Neural progenitor cell (in vitro differentiated cells): ENCODE measurements at regions not wholly inside any gene's neighbourhood (a gene's known extent, or its start where the extent isn't known, plus 50 kb on each side); places are given as distances from the start of the nearest gene placed in this dataset.

Experiments used
- DNase-seq: peaks from one replicate; pipeline ENCODE4 v3.0.0-alpha.2; 2016; ENCODE audit warnings: low spot score
- H2AFZ ChIP-seq: fragments of 200-600 bp; sonication (generic); replicated peaks from 2 replicates; pipeline ENCODE4 v1.6.1; 2016; ENCODE audit warnings: antibody characterized with exemption
- H3F3A ChIP-seq: fragments of 200-600 bp; sonication (generic); 2 replicates; pipeline ENCODE4 v1.6.1; 2016; ENCODE audit warnings: antibody characterized with exemption, low read depth
- H3K27ac ChIP-seq: fragments of 200-600 bp; sonication (generic); 2 replicates; pipeline ENCODE4 v1.5.1; 2016; ENCODE audit warnings: mild to moderate bottlenecking
- H3K27me3 ChIP-seq: fragments of 200-600 bp; sonication (generic); 2 replicates; pipeline ENCODE4 v1.6.1; 2016; ENCODE audit warnings: mild to moderate bottlenecking, moderate library complexity
- H3K36me3 ChIP-seq: fragments of 200-600 bp; sonication (generic); 2 replicates; pipeline ENCODE4 v1.5.1; 2016
- H3K4me1 ChIP-seq: fragments of 200-600 bp; sonication (generic); 2 replicates; pipeline ENCODE4 v1.6.1; 2016; ENCODE audit warnings: mixed run types
- H3K4me2 ChIP-seq: fragments of 200-600 bp; sonication (generic); 2 replicates; pipeline ENCODE4 v1.6.1; 2016
- H3K4me3 ChIP-seq: fragments of 200-600 bp; sonication (generic); 2 replicates; pipeline ENCODE4 v1.5.1; 2016
- H3K79me2 ChIP-seq: fragments of 200-600 bp; sonication (generic); 2 replicates; pipeline ENCODE4 v1.6.1; 2016; ENCODE audit warnings: low read depth
- H3K9ac ChIP-seq: fragments of 200-600 bp; sonication (generic); 2 replicates; pipeline ENCODE4 v1.6.1; 2016
- H3K9me3 ChIP-seq: fragments of 200-600 bp; sonication (generic); 2 replicates; pipeline ENCODE4 v1.5.1; 2016; ENCODE audit warnings: low read depth
- H4K20me1 ChIP-seq: fragments of 200-600 bp; sonication (generic); 2 replicates; pipeline ENCODE4 v1.6.1; 2016; ENCODE audit warnings: low read depth
- H3K27ac Mint-ChIP-seq: 3 replicates; pipeline ENCODE4 v1.8.0; 2021; ENCODE audit warnings: mixed read lengths
- H3K27me3 Mint-ChIP-seq: 2 replicates; pipeline ENCODE4 v1.8.0; 2022; ENCODE audit warnings: low read depth, mild to moderate bottlenecking, inconsistent platforms, moderate library complexity, mixed read lengths; ENCODE audit not compliant: insufficient read depth
- H3K36me3 Mint-ChIP-seq: 3 replicates; pipeline ENCODE4 v1.8.0; 2021; ENCODE audit warnings: mixed read lengths
- H3K4me1 Mint-ChIP-seq: 3 replicates; pipeline ENCODE4 v1.8.0; 2021; ENCODE audit warnings: mixed read lengths
- H3K4me3 Mint-ChIP-seq: 3 replicates; pipeline ENCODE4 v1.8.0; 2021; ENCODE audit warnings: mild to moderate bottlenecking, moderate library complexity, mixed read lengths
- H3K9me3 Mint-ChIP-seq: 3 replicates; pipeline ENCODE4 v1.8.0; 2020; ENCODE audit warnings: mixed read lengths
- CTCF ChIP-seq: fragments of 200-600 bp; sonication (generic); IDR thresholded peaks from 2 replicates; pipeline ENCODE4 v1.5.1; 2017; ENCODE audit warnings: antibody characterized with exemption, mild to moderate bottlenecking
- EZH2 ChIP-seq: fragments of 200-600 bp; sonication (generic); IDR thresholded peaks from 2 replicates; pipeline ENCODE4 v1.6.1; 2017; ENCODE audit warnings: antibody characterized with exemption, mild to moderate bottlenecking, moderate library complexity
- EZH2phosphoT487 ChIP-seq: fragments of 200-600 bp; sonication (generic); IDR thresholded peaks from 2 replicates; pipeline ENCODE4 v1.6.1; 2017; ENCODE audit warnings: antibody characterized with exemption

GRCh38 chr21:24730661-24731060, 876.6 kb downstream of the MRPL39 start:
- H3K4me3 Mint-ChIP-seq, result no peak overlapping the region
- Histone ChIP-seq H3F3A (no peaks in the 10 kb centered on the region), H2AFZ (no peak overlapping the region), H3K4me2 (no peak overlapping the region), H3K27ac (no peak overlapping the region), H3K4me1 (no peaks in the 10 kb centered on the region), H3K27me3 (no peaks in the 10 kb centered on the region), H3K79me2 (no peaks in the 10 kb centered on the region), H3K9me3 (peaks cover 29% of the 10 kb centered on the region), H3K9ac (no peak overlapping the region), H4K20me1 (no peaks in the 10 kb centered on the region), H3K36me3 (no peaks in the 10 kb centered on the region), H3K4me3 (no peak overlapping the region)
- no peak overlapping the region for H3K27ac Mint-ChIP-seq
- no peak for DNase-seq
- H3K27me3 Mint-ChIP-seq, result peaks cover 2% of the 10 kb centered on the region
- no peaks in the 10 kb centered on the region for H3K9me3 Mint-ChIP-seq
- TF ChIP-seq EZH2, result no peak
- no peak for TF ChIP-seq CTCF
- TF ChIP-seq EZH2phosphoT487, result no peak
- peaks cover 5% of the 10 kb centered on the region for H3K4me1 Mint-ChIP-seq
- H3K36me3 Mint-ChIP-seq, result no peaks in the 10 kb centered on the region

DNA sequence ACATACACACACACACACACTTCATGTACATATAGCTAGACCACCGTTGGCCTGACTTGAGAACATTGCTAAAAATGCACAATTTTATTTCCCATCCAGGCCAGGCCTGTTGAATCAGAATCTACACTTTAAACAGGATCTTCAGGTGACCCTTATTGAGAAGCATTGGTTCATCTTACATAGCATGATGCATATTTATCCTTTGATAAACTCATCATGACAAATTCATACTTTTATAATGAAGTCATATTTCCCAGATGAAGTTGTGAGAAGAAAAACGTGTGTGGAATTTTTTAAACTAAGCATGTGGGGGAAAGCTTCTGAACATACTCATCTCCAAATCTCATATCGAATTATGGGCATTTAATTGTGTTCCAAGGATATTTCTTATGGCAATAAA, 877.7 kb downstream of the MRPL39 start:
- no peaks in the 10 kb centered on the region for H3K36me3 ChIP-seq
- H2AFZ ChIP-seq, result no peak overlapping the region
- no peak overlapping the region for H3K27ac ChIP-seq
- no peak for DNase-seq
- Mint-ChIP-seq H3K36me3 (no peaks in the 10 kb centered on the region), H3K27me3 (peaks cover 2% of the 10 kb centered on the region), H3K27ac (no peak overlapping the region), H3K4me1 (peaks cover 5% of the 10 kb centered on the region), H3K4me3 (no peak overlapping the region), H3K9me3 (no peaks in the 10 kb centered on the region)
- H4K20me1 ChIP-seq, result no peaks in the 10 kb centered on the region
- H3F3A ChIP-seq, result no peaks in the 10 kb centered on the region
- H3K27me3 ChIP-seq, result no peaks in the 10 kb centered on the region
- no peak overlapping the region for H3K9ac ChIP-seq
- H3K9me3 ChIP-seq, result peaks cover 29% of the 10 kb centered on the region
- TF ChIP-seq EZH2, result no peak
- no peak for TF ChIP-seq EZH2phosphoT487
- no peak for TF ChIP-seq CTCF
- no peak overlapping the region for H3K4me2 ChIP-seq
- H3K4me1 ChIP-seq, result no peaks in the 10 kb centered on the region
- H3K79me2 ChIP-seq, result no peaks in the 10 kb centered on the region
- no peak overlapping the region for H3K4me3 ChIP-seq

GRCh38 chr21:24727803-24728440, 879.4 kb downstream of the MRPL39 start:
- Histone ChIP-seq H3K79me2 (no peaks in the 10 kb centered on the region), H3K4me1 (no peaks in the 10 kb centered on the region), H3K4me3 (no peak overlapping the region), H3K9ac (no peak overlapping the region), H3K27me3 (no peaks in the 10 kb centered on the region), H3K4me2 (no peak overlapping the region), H3K36me3 (no peaks in the 10 kb centered on the region), H3K27ac (no peak overlapping the region), H3K9me3 (peaks cover 26% of the 10 kb centered on the region), H4K20me1 (no peaks in the 10 kb centered on the region), H3F3A (no peaks in the 10 kb centered on the region), H2AFZ (no peak overlapping the region)
- Mint-ChIP-seq H3K4me1 (peaks cover 5% of the 10 kb centered on the region), H3K27me3 (peaks cover 2% of the 10 kb centered on the region), H3K4me3 (no peak overlapping the region), H3K36me3 (no peaks in the 10 kb centered on the region), H3K27ac (no peak overlapping the region), H3K9me3 (no peaks in the 10 kb centered on the region)
- no peak for TF ChIP-seq EZH2phosphoT487
- no peak for TF ChIP-seq CTCF
- no peak for TF ChIP-seq EZH2
- no peak for DNase-seq
